GM20000 (cell line): ENCODE measurements at regions not wholly inside any gene's neighbourhood (a gene's known extent, or its start where the extent isn't known, plus 50 kb on each side); places are given as distances from the start of the nearest gene placed in this dataset.

Source experiments
- DNase-seq: peaks from one replicate; pipeline ENCODE4 v3.0.0; 2012; ENCODE audit warnings: low spot score
- CTCF ChIP-seq: IDR thresholded peaks from 2 replicates; pipeline ENCODE4 v1.5.1; 2012; ENCODE audit warnings: mild to moderate bottlenecking, control low read depth; ENCODE audit errors: extremely low read depth, missing control alignments

- no peak for DNase-seq
- no peak for TF ChIP-seq CTCF
These were observed 566.6 kb upstream of the FBXO33 start for GRCh38 chr14:39998854-39999253.

- no peak for DNase-seq
- TF ChIP-seq CTCF, result no peak
These were observed 565.9 kb upstream of the FBXO33 start for GRCh38 chr14:39998114-39998513.

GRCh38 chr14:39991041-39991440 is 558.8 kb upstream of the FBXO33 start:
- no peak for TF ChIP-seq CTCF
- DNase-seq, result no peak

DNA sequence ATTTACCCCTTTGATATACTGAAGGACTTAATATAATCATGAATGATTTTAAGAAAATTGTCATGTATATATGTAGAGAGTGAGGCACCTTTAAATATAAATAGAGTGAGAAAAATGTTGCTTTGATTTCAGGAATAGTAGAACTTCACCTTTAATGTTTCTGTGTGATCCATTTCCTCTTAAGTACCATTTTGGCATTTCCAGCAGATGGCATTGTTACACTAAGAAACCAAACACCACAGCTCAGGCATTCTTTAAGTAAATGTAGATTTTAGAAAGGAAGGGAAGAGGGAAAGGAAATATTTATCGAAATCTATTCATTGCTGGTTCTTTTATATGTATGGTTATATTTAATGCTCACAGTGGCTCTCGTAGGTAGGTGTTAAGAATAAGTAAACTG is 556.7 kb upstream of the FBXO33 start:
- TF ChIP-seq CTCF, result no peak
- no peak for DNase-seq

DNA sequence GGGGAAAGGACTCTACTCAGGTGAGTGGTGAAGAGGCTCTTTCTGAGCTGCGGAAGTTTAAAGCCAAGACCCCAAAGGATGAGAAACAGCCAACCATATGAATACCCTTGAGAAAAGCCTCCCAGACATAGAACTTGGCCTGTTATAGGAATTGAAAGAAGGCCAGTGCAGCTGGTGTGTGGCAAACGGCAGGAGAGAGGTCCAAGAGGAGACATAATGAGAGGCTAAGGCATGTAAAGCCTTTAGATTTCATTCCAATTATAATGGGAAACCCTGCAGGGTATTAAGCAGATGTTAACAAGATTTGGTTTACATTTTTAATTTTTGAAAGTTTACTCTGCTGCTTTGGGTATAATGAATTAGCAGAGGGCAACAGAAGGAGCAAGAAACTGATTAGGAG is 552.1 kb upstream of the FBXO33 start:
- no peak for DNase-seq
- no peak for TF ChIP-seq CTCF

GRCh38 chr14:39977198-39977597 is 545.0 kb upstream of the FBXO33 start:
- DNase-seq, result no peak
- no peak for TF ChIP-seq CTCF

- peak; percentile 13 for DNase-seq
- no peak for TF ChIP-seq CTCF
These were observed 541.8 kb upstream of the FBXO33 start for GRCh38 chr14:39974036-39974435.
